Peyer's patch (tissue), 4 donors: ENCODE measurements at regions not wholly inside any gene's neighbourhood (a gene's known extent, or its start where the extent isn't known, plus 50 kb on each side); places are given as distances from the start of the nearest gene placed in this dataset.

Experiments
- DNase-seq, 3 donors: peaks; one replicate each; pipeline ENCODE4 v3.0.0-alpha.2; 2017 to 2019
- H3K27ac ChIP-seq, 4 donors: fragments of 200-600 bp; sonication (generic); one replicate each; pipeline ENCODE4 v1.5.1; 2016 to 2019
- H3K27me3 ChIP-seq, 2 donors: fragments of 200-600 bp; sonication (generic); one replicate each; pipeline ENCODE4 v1.5.1; 2019
- H3K36me3 ChIP-seq, 3 donors: fragments of 200-600 bp; sonication (generic); one replicate each; pipeline ENCODE4 v1.5.1; 2016 to 2019
- H3K4me1 ChIP-seq, 4 donors: fragments of 200-600 bp; sonication (generic); one replicate each; pipeline ENCODE4 v1.5.1; 2016 to 2019
- H3K4me3 ChIP-seq, 4 donors: fragments of 200-600 bp; sonication (generic); 1 replicate in 3 of 4; 2 replicates in 1 of 4; pipeline ENCODE4 v1.5.1; 2016 to 2019; ENCODE audit warnings: mild to moderate bottlenecking in 1 of 4
- H3K9me3 ChIP-seq, 4 donors: fragments of 200-600 bp; sonication (generic); one replicate each; pipeline ENCODE4 v1.5.1; 2016 to 2019; ENCODE audit warnings: mild to moderate bottlenecking in 1 of 4
- CTCF ChIP-seq, 6 experiments: fragments of 450-650 bp in 4 of 6; fragments of 200-600 bp in 2 of 6; sonication (generic) in 1 of 6; IDR thresholded peaks; one replicate each; pipeline ENCODE4 v1.5.1; 2017 to 2019; ENCODE audit warnings: antibody characterized with exemption in 6 of 6, mild to moderate bottlenecking in 3 of 6, moderate library complexity in 1 of 6
- POLR2A ChIP-seq, 2 donors: fragments of 450-650 bp; IDR thresholded peaks; one replicate each; pipeline ENCODE4 v1.5.1; 2017; ENCODE audit warnings: antibody characterized with exemption in 2 of 2, mild to moderate bottlenecking in 2 of 2, moderate library complexity in 2 of 2

DNA sequence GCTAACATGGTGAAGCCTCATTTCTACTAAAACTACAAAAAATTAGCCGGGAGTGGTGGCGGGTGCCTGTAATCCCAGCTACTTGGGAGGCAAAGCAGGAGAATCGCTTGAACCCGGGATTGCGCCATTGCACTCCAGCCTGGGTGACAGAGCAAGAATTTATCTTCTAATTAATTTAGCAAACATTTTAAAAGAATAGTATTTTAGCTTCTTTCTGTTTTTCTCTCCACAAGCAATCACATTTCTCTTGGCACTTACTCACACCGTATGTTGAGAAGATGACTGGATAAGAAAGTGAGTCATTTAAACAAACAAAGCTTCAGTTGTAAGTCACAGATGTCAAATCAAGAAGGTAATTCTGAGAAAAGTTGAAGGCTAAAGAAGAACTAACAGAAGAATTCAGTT lies 264.0 kb downstream of the ARL4A start:
- no peaks in the 10 kb centered on the region for H3K27me3 ChIP-seq
- no peak overlapping the region for H3K27ac ChIP-seq
- no peak for DNase-seq
- no peaks in the 10 kb centered on the region for H3K4me1 ChIP-seq
- H3K4me3 ChIP-seq, result no peak overlapping the region
- H3K36me3 ChIP-seq, result no peaks in the 10 kb centered on the region
- H3K9me3 ChIP-seq, result no peaks in the 10 kb centered on the region
- TF ChIP-seq CTCF (IDR thresholded peaks at IDR 0.05) (no peak), POLR2A (IDR thresholded peaks at IDR 0.05) (no peak)

DNA sequence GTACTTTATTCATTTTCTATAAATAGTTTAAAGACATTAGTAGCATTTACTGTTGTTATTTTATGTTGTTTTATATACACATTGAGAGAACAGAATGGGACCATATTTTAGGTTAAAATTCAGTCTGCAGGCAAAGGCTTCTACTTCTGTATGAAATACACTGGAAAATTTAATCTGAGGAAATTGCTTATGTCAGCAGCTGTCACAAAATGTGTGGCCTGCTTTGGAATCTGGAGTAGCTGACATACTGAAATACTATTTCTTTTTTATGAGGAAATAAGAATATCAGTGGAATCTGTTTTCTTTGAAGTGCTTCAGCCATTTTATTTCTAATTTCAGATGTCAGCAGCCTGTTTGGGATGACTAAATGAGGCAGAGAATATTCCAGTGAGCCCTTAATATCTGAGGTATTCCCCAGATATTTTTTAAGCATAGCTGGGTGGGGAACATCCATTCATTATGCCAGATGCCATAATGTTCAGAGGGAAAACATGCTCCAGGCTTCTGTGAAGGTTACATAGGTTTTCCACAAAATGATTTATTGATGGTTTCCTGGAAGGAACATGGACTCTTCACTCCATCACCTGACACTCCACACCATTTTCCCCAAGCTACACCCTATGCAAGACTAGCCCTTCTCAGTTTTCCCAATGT lies 267.1 kb downstream of the ARL4A start:
- TF ChIP-seq POLR2A (IDR thresholded peaks at IDR 0.05) (no peak), CTCF (IDR thresholded peaks at IDR 0.05) (no peak)
- H3K4me3 ChIP-seq, result no peak overlapping the region
- no peaks in the 10 kb centered on the region for H3K4me1 ChIP-seq
- no peaks in the 10 kb centered on the region for H3K27me3 ChIP-seq
- no peaks in the 10 kb centered on the region for H3K9me3 ChIP-seq
- no peaks in the 10 kb centered on the region for H3K36me3 ChIP-seq
- H3K27ac ChIP-seq, result no peak overlapping the region
- no peak for DNase-seq

GRCh38 chr7:12957487-12957886 lies 270.1 kb downstream of the ARL4A start:
- Histone ChIP-seq H3K27ac (no peak overlapping the region), H3K4me1 (no peaks in the 10 kb centered on the region), H3K9me3 (no peaks in the 10 kb centered on the region), H3K36me3 (no peaks in the 10 kb centered on the region), H3K4me3 (no peak overlapping the region), H3K27me3 (no peaks in the 10 kb centered on the region)
- DNase-seq, result no peak
- no peak for TF ChIP-seq CTCF (IDR thresholded peaks at IDR 0.05)
- no peak for TF ChIP-seq POLR2A (IDR thresholded peaks at IDR 0.05)

GRCh38 chr7:12961910-12962480 lies 274.6 kb downstream of the ARL4A start:
- TF ChIP-seq POLR2A (IDR thresholded peaks at IDR 0.05) (no peak), CTCF (IDR thresholded peaks at IDR 0.05) (no peak)

DNA sequence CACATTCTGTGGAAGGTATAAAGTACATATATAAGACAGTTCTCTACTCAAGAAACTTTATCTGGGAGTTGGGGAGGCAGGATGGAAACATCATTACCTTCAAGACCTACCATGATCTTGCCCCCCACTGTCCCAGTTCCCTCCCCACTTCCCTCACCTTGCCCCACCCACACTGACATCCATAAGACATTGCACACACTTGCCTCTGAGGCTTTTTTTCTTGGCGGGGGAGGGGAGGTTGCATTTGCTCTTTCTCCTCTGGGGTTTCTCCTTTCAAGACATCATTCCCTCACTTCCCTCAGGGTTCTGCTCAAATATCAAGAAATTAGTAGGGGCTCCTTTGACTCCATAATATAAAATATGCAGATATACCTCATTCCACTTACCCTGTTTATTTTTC lies 276.0 kb downstream of the ARL4A start:
- H3K9me3 ChIP-seq, result no peaks in the 10 kb centered on the region

More at GRCh38 chr7:12961910-12962480, 274.6 kb downstream of the ARL4A start:
- DNase-seq, result no peak
- H3K9me3 ChIP-seq, result no peaks in the 10 kb centered on the region
- H3K27me3 ChIP-seq, result no peaks in the 10 kb centered on the region
- no peak overlapping the region for H3K27ac ChIP-seq
- no peaks in the 10 kb centered on the region for H3K36me3 ChIP-seq
- H3K4me1 ChIP-seq, result no peaks in the 10 kb centered on the region
- no peak overlapping the region for H3K4me3 ChIP-seq

More for the DNA sequence above, 276.0 kb downstream of the ARL4A start:
- Histone ChIP-seq H3K27me3 (no peaks in the 10 kb centered on the region), H3K4me3 (no peak overlapping the region), H3K36me3 (no peaks in the 10 kb centered on the region), H3K27ac (no peak overlapping the region), H3K4me1 (no peaks in the 10 kb centered on the region)
- TF ChIP-seq CTCF (IDR thresholded peaks at IDR 0.05), result no peak
- no peak for TF ChIP-seq POLR2A (IDR thresholded peaks at IDR 0.05)
- DNase-seq, result no peak
